ENCODE measurements at regions not wholly inside any gene's neighbourhood (a gene's known extent, or its start where the extent isn't known, plus 50 kb on each side); places are given as distances from the start of the nearest gene placed in this dataset.
A peak's percentile ranks its signal among the peaks of the same experiment; 100 is the strongest.

GRCh38 chr20:63100926-63101699, 94.3 kb upstream of the BHLHE23 start:
- peaks cover 5% of the 10 kb centered on the region in 2 donors for H3K4me1 ChIP-seq
- no peak for TF ChIP-seq CTCF (IDR thresholded peaks at IDR 0.05)
- no peaks in the 10 kb centered on the region for H3K9me3 ChIP-seq
- intact Hi-C loops (cut with DNase I): loop anchor here (5.0 kb wide), 1 partner anchor 244 kb away; no protein-coding TSS in a partner anchor
- DNase-seq (ENCODE audit: low spot score in 2 of 2): peak in 1 of 2 donors; percentile 57
- no peaks in the 10 kb centered on the region for H3K36me3 ChIP-seq
- H3K27me3 ChIP-seq: no peaks in the 10 kb centered on the region
- H3K27ac ChIP-seq: no peak overlapping the region
- no peak overlapping the region for H3K4me3 ChIP-seq

- peak in 1 of 2 donors; percentile 18 for DNase-seq (ENCODE audit: low spot score in 2 of 2)
- no peaks in the 10 kb centered on the region for H3K27me3 ChIP-seq
- no peak for TF ChIP-seq CTCF (IDR thresholded peaks at IDR 0.05)
Observed at GRCh38 chr20:63100174-63100925, 93.6 kb upstream of the BHLHE23 start.

GRCh38 chr20:63099456-63100173, 92.9 kb upstream of the BHLHE23 start:
- peak in 1 of 2 donors; percentile 44 for DNase-seq (ENCODE audit: low spot score in 2 of 2)
- H3K36me3 ChIP-seq: no peaks in the 10 kb centered on the region
- no peaks in the 10 kb centered on the region for H3K9me3 ChIP-seq
- H3K27ac ChIP-seq: no peak overlapping the region
- H3K4me1 ChIP-seq: no peaks in the 10 kb centered on the region
- intact Hi-C loops (cut with DNase I): loop anchor here (5.0 kb wide), 1 partner anchor 242 kb away; no protein-coding TSS in a partner anchor
- TF ChIP-seq CTCF (IDR thresholded peaks at IDR 0.05): no peak
- no peaks in the 10 kb centered on the region for H3K27me3 ChIP-seq
- H3K4me3 ChIP-seq: no peak overlapping the region

More at GRCh38 chr20:63100174-63100925, 93.6 kb upstream of the BHLHE23 start:
- Histone ChIP-seq H3K9me3 (no peaks in the 10 kb centered on the region), H3K4me3 (no peak overlapping the region), H3K27ac (no peak overlapping the region), H3K4me1 (no peaks in the 10 kb centered on the region), H3K36me3 (no peaks in the 10 kb centered on the region)
- intact Hi-C loops (cut with DNase I): loop anchor here (5.0 kb wide), 1 partner anchor 243 kb away; no protein-coding TSS in a partner anchor

- Histone ChIP-seq H3K4me1 (no peaks in the 10 kb centered on the region), H3K9me3 (no peaks in the 10 kb centered on the region), H3K27ac (no peak overlapping the region), H3K27me3 (no peaks in the 10 kb centered on the region), H3K4me3 (no peak overlapping the region), H3K36me3 (no peaks in the 10 kb centered on the region)
- intact Hi-C loops (cut with DNase I): no loop called here
- no peak for TF ChIP-seq CTCF (IDR thresholded peaks at IDR 0.05)
- DNase-seq (ENCODE audit: low spot score in 2 of 2): peak in 1 of 2 donors; percentile 38
Observed at GRCh38 chr20:63098195-63098810, 91.5 kb upstream of the BHLHE23 start.

- Histone ChIP-seq H3K9me3 (no peaks in the 10 kb centered on the region), H3K4me1 (no peaks in the 10 kb centered on the region), H3K27ac (no peak overlapping the region), H3K36me3 (no peaks in the 10 kb centered on the region), H3K27me3 (no peaks in the 10 kb centered on the region), H3K4me3 (no peak overlapping the region)
- no peak for TF ChIP-seq CTCF (IDR thresholded peaks at IDR 0.05)
- DNase-seq (ENCODE audit: low spot score in 2 of 2): peak; percentile 6 to 35
- intact Hi-C loops (cut with DNase I): no loop called here
Observed at GRCh38 chr20:63097336-63097831, 90.6 kb upstream of the BHLHE23 start.
